Natural killer cell (primary cell): ENCODE measurements at regions not wholly inside any gene's neighbourhood (a gene's known extent, or its start where the extent isn't known, plus 50 kb on each side); places are given as distances from the start of the nearest gene placed in this dataset.

ENCODE experiments used
- ATAC-seq, 3 donors: fragments of 150-1000 bp in 2 of 3; fragments of 200-7000 bp in 1 of 3; cut with Tn5 transposase; 1 replicate in 1 of 3; 2 replicates in 2 of 3; pipeline ENCODE4 v1.10.0; 2021; ENCODE audit warnings: mild to moderate bottlenecking in 2 of 3, moderate library complexity in 2 of 3
- DNase-seq, 2 donors: peaks; one replicate each; pipeline versions ENCODE4 v3.0.0 to v3.0.0-alpha.2; 2013 to 2021; ENCODE audit warnings: mixed read lengths in 1 of 2
- H3K27ac ChIP-seq: one replicate; pipeline ENCODE4 v1.5.1; 2013; ENCODE audit warnings: mild to moderate bottlenecking, low read length
- H3K27me3 ChIP-seq: one replicate; pipeline ENCODE4 v1.6.1; 2013; ENCODE audit warnings: low read length; ENCODE audit not compliant: control insufficient read depth, insufficient read depth
- H3K36me3 ChIP-seq: one replicate; pipeline ENCODE4 v1.6.1; 2013; ENCODE audit warnings: low read length; ENCODE audit not compliant: control insufficient read depth, insufficient read depth
- H3K4me1 ChIP-seq: one replicate; pipeline ENCODE4 v1.6.1; 2013; ENCODE audit warnings: low read length; ENCODE audit not compliant: control insufficient read depth, insufficient read depth
- H3K4me3 ChIP-seq: one replicate; pipeline ENCODE4 v1.5.1; 2013; ENCODE audit warnings: low read length
- H3K9me3 ChIP-seq: one replicate; pipeline ENCODE4 v1.6.1; 2013; ENCODE audit warnings: low read length; ENCODE audit not compliant: control insufficient read depth, insufficient read depth
- H3K27ac Mint-ChIP-seq, 2 donors: one replicate each; pipeline ENCODE4 v1.8.0; 2022; ENCODE audit warnings: mild to moderate bottlenecking in 2 of 2, mixed read lengths in 2 of 2, moderate library complexity in 1 of 2
- H3K27me3 Mint-ChIP-seq, 2 donors: one replicate each; pipeline ENCODE4 v1.8.0; 2022; ENCODE audit warnings: low read depth in 2 of 2, mixed read lengths in 2 of 2
- H3K36me3 Mint-ChIP-seq: one replicate; pipeline ENCODE4 v1.8.0; 2022; ENCODE audit warnings: mixed read lengths
- H3K4me1 Mint-ChIP-seq, 2 donors: one replicate each; pipeline ENCODE4 v1.8.0; 2022; ENCODE audit warnings: mixed read lengths in 2 of 2
- H3K4me3 Mint-ChIP-seq: one replicate; pipeline ENCODE4 v1.8.0; 2022; ENCODE audit warnings: mild to moderate bottlenecking, moderate library complexity, mixed read lengths
- H3K9me3 Mint-ChIP-seq, 2 donors: one replicate each; pipeline ENCODE4 v1.8.0; 2022; ENCODE audit warnings: mixed read lengths in 2 of 2
- CTCF ChIP-seq: fragments of 200-600 bp; IDR thresholded peaks from one replicate; pipeline ENCODE4 v1.8.0; 2022; ENCODE audit warnings: antibody characterized with exemption
- WGBS: methylation state at CpG from one replicate; pipeline ENCODE4 v1.1.7; 2013; ENCODE audit warnings: missing lambda C conversion rate; ENCODE audit not compliant: insufficient coverage; 5-methylcytosine and 5-hydroxymethylcytosine counted together
- intact Hi-C: fragments of 100-400 bp; cut with micrococcal nuclease; formaldehyde crosslinking; loops from one replicate; pipeline ENCODE4 v1.14.2; 2022

GRCh38 chr1:197850918-197851317 lies 51.5 kb upstream of the C1orf53 start:
- Mint-ChIP-seq H3K27me3 (peaks cover 6 to 13% of the 10 kb centered on the region in 2 donors), H3K36me3 (no peaks in the 10 kb centered on the region), H3K4me1 (no peaks in the 10 kb centered on the region), H3K4me3 (no peak overlapping the region), H3K9me3 (no peaks in the 10 kb centered on the region), H3K27ac (no peak overlapping the region)
- ATAC-seq = no peak
- Histone ChIP-seq H3K36me3 (no peaks in the 10 kb centered on the region), H3K4me3 (no peak overlapping the region), H3K27ac (no peak overlapping the region), H3K27me3 (no peaks in the 10 kb centered on the region), H3K9me3 (no peaks in the 10 kb centered on the region), H3K4me1 (no peaks in the 10 kb centered on the region)
- no CpG with 5 or more reads among the region's 1 CpG for WGBS
- no peak for TF ChIP-seq CTCF
- DNase-seq = no peak
- intact Hi-C loops = no loop called here

GRCh38 chr1:197850042-197850441 lies 52.4 kb upstream of the C1orf53 start:
- no peak for TF ChIP-seq CTCF
- Mint-ChIP-seq H3K27me3 (peaks cover 8 to 17% of the 10 kb centered on the region in 2 donors), H3K9me3 (no peaks in the 10 kb centered on the region), H3K4me1 (no peaks in the 10 kb centered on the region), H3K27ac (no peak overlapping the region), H3K4me3 (no peak overlapping the region), H3K36me3 (no peaks in the 10 kb centered on the region)
- H3K9me3 ChIP-seq = no peaks in the 10 kb centered on the region
- no peaks in the 10 kb centered on the region for H3K4me1 ChIP-seq
- H3K27ac ChIP-seq = no peak overlapping the region
- intact Hi-C loops = no loop called here
- 83% methylated on average over 4 of the region's 4 CpGs for WGBS
- DNase-seq = no peak
- no peak for ATAC-seq
- H3K4me3 ChIP-seq = no peak overlapping the region
- no peaks in the 10 kb centered on the region for H3K27me3 ChIP-seq
- no peaks in the 10 kb centered on the region for H3K36me3 ChIP-seq

- intact Hi-C loops = no loop called here
- H3K4me3 Mint-ChIP-seq = no peak overlapping the region
- no peak for TF ChIP-seq CTCF
These were observed 54.1 kb upstream of the C1orf53 start for GRCh38 chr1:197848350-197848749.

GRCh38 chr1:197845886-197846285 lies 56.5 kb upstream of the C1orf53 start:
- WGBS = 100% methylated on average over 1 of the region's 1 CpG
- no peaks in the 10 kb centered on the region for H3K36me3 Mint-ChIP-seq

More at GRCh38 chr1:197848350-197848749, 54.1 kb upstream of the C1orf53 start:
- no peaks in the 10 kb centered on the region for H3K4me1 Mint-ChIP-seq
- no peak for DNase-seq
- Histone ChIP-seq H3K36me3 (no peaks in the 10 kb centered on the region), H3K4me1 (no peaks in the 10 kb centered on the region), H3K27ac (no peak overlapping the region), H3K27me3 (no peaks in the 10 kb centered on the region), H3K9me3 (no peaks in the 10 kb centered on the region), H3K4me3 (no peak overlapping the region)
- H3K36me3 Mint-ChIP-seq = no peaks in the 10 kb centered on the region
- ATAC-seq = no peak
- H3K27me3 Mint-ChIP-seq = peaks cover 10 to 24% of the 10 kb centered on the region in 2 donors
- no peaks in the 10 kb centered on the region for H3K9me3 Mint-ChIP-seq
- no peak overlapping the region for H3K27ac Mint-ChIP-seq

More at GRCh38 chr1:197845886-197846285, 56.5 kb upstream of the C1orf53 start:
- Mint-ChIP-seq H3K27me3 (peaks cover 4 to 10% of the 10 kb centered on the region in 2 donors), H3K4me3 (no peak overlapping the region), H3K27ac (no peak overlapping the region), H3K4me1 (peaks cover 5 to 10% of the 10 kb centered on the region in 2 donors), H3K9me3 (no peaks in the 10 kb centered on the region)
- H3K27me3 ChIP-seq = no peaks in the 10 kb centered on the region
- intact Hi-C loops = no loop called here
- DNase-seq (no peak), ATAC-seq (no peak)
- H3K4me3 ChIP-seq = no peak overlapping the region
- H3K4me1 ChIP-seq = no peaks in the 10 kb centered on the region
- H3K9me3 ChIP-seq = no peaks in the 10 kb centered on the region
- no peaks in the 10 kb centered on the region for H3K36me3 ChIP-seq
- no peak for TF ChIP-seq CTCF
- no peak overlapping the region for H3K27ac ChIP-seq
